HCT116 (cell line): ENCODE measurements at regions not wholly inside any gene's neighbourhood (a gene's known extent, or its start where the extent isn't known, plus 50 kb on each side); places are given as distances from the start of the nearest gene placed in this dataset.

ENCODE experiments used
- ATAC-seq: fragments of 200-7000 bp; cut with Tn5 transposase; 2 replicates; pipeline ENCODE4 v1.9.1; 2020; ENCODE audit warnings: mild to moderate bottlenecking, moderate library complexity
- BruUV-seq: library from RNA; stranded (reverse); fragments of 400-500 nt; replicated peaks from 2 replicates; lab custom pipeline; 2021; lab: Mats Ljungman, UMichigan
- CTCF ChIA-PET: fragments of 300-600 bp; sonication (Branson Sonifier 250); formaldehyde crosslinking; loops from one replicate; lab custom pipeline; 2021; ENCODE audit warnings: antibody characterized with exemption; lab: Charles Lee
- POLR2A ChIA-PET: fragments of 300-600, 350-600 bp; sonication (Branson Sonifier 250); formaldehyde crosslinking; loops from one replicate; lab custom pipeline; 2021; ENCODE audit warnings: antibody characterized with exemption; lab: Charles Lee
- RAD21 ChIA-PET, 2 experiments: fragments of 300-600 bp; sonication (Branson Sonifier 250); formaldehyde crosslinking; loops; one replicate each; lab custom pipeline; 2023; ENCODE audit warnings: low total read pairs in 2 of 2; ENCODE audit not compliant: uncharacterized antibody in 2 of 2, unreplicated experiment in 2 of 2, low non-redundant PET in 1 of 2; lab: Charles Lee
- DNase-seq: peaks from one replicate; pipeline ENCODE4 v3.0.0-alpha.2; 2010; ENCODE audit warnings: low read depth, low spot score
- H2AFZ ChIP-seq: fragments of 200-600 bp; shearing (Covaris generic), sonication (generic); 2 replicates; pipeline ENCODE4 v1.6.1; 2017; ENCODE audit warnings: low read depth, mixed run types, mixed read lengths, antibody characterized with exemption, low read length; ENCODE audit not compliant: poor library complexity, severe bottlenecking
- H3K27ac ChIP-seq: 2 replicates; pipeline ENCODE4 v1.5.1; 2012; ENCODE audit warnings: low read depth, low read length
- H3K27me3 ChIP-seq: fragments of 200-600 bp; sonication (generic); 2 replicates; pipeline ENCODE4 v1.6.1; 2016; ENCODE audit warnings: mixed run types, low read length, mixed read lengths; ENCODE audit not compliant: insufficient read depth
- H3K36me3 ChIP-seq, 2 experiments: fragments of 200-500 bp in 1 of 2; fragments of 200-600 bp in 1 of 2; sonication (Bioruptor generic) in 1 of 2; sonication (generic) in 1 of 2; 2 replicates each; pipeline versions ENCODE4 v1.5.1 to v1.6.1; 2014 to 2016; ENCODE audit warnings: low read length in 2 of 2, inconsistent platforms in 1 of 2, mixed read lengths in 1 of 2, mixed run types in 1 of 2; ENCODE audit not compliant: insufficient read depth in 2 of 2, control insufficient read depth in 1 of 2
- H3K4me1 ChIP-seq, 2 experiments: fragments of 200-600 bp in 1 of 2; sonication (generic) in 1 of 2; 2 replicates each; pipeline versions ENCODE4 v1.5.1 to v1.6.1; 2012 to 2017; ENCODE audit warnings: low read length in 2 of 2, inconsistent platforms in 1 of 2, mild to moderate bottlenecking in 1 of 2, mixed read lengths in 1 of 2, mixed run types in 1 of 2, moderate library complexity in 1 of 2; ENCODE audit not compliant: insufficient read depth in 2 of 2, control insufficient read depth in 1 of 2
- H3K4me2 ChIP-seq: fragments of 200-600 bp; sonication (generic); 2 replicates; pipeline ENCODE4 v1.6.1; 2017; ENCODE audit warnings: mixed run types, low read length, mixed read lengths
- H3K4me3 ChIP-seq, 2 experiments: fragments of 200-600 bp in 1 of 2; sonication (generic) in 1 of 2; replicated peaks in 1 of 2; 2 replicates each; pipeline ENCODE4 v1.5.1; 2011 to 2016; ENCODE audit warnings: low read length in 2 of 2, control low read depth in 1 of 2, low read depth in 1 of 2, mild to moderate bottlenecking in 1 of 2, mixed read lengths in 1 of 2, mixed run types in 1 of 2
- H3K79me2 ChIP-seq: fragments of 200-600 bp; sonication (generic); 2 replicates; pipeline ENCODE4 v1.6.1; 2017; ENCODE audit warnings: mild to moderate bottlenecking, mixed run types, low read length, moderate library complexity, mixed read lengths; ENCODE audit not compliant: insufficient read depth
- H3K9ac ChIP-seq: fragments of 200-600 bp; sonication (generic); 2 replicates; pipeline ENCODE4 v1.6.1; 2016; ENCODE audit warnings: low read length, mixed read lengths
- H3K9me2 ChIP-seq: fragments of 200-600 bp; sonication (generic), shearing (Covaris generic); 2 replicates; pipeline ENCODE4 v1.6.1; 2017; ENCODE audit warnings: mixed run types, mild to moderate bottlenecking, moderate library complexity; ENCODE audit not compliant: insufficient read depth
- H3K9me3 ChIP-seq, 2 experiments: fragments of 200-500 bp in 1 of 2; fragments of 200-600 bp in 1 of 2; sonication (Bioruptor generic) in 1 of 2; sonication (generic) in 1 of 2; 2 replicates each; pipeline ENCODE4 v1.6.1; 2014 to 2017; ENCODE audit warnings: low read length in 2 of 2, mixed read lengths in 2 of 2, inconsistent platforms in 1 of 2, low read depth in 1 of 2, mild to moderate bottlenecking in 1 of 2, mixed run types in 1 of 2, moderate library complexity in 1 of 2; ENCODE audit not compliant: control insufficient read depth in 1 of 2, insufficient read depth in 1 of 2
- H4K20me1 ChIP-seq: fragments of 200-600 bp; sonication (generic), shearing (Covaris generic); 2 replicates; pipeline ENCODE4 v1.6.1; 2017; ENCODE audit warnings: mixed run types, mild to moderate bottlenecking, moderate library complexity; ENCODE audit not compliant: insufficient read depth
- CBX3 ChIP-seq: IDR thresholded peaks from 2 replicates; pipeline ENCODE4 v1.6.1; 2012; ENCODE audit warnings: low read depth
- EZH2 ChIP-seq: fragments of 200-600 bp; sonication (generic); IDR thresholded peaks from 2 replicates; pipeline ENCODE4 v1.6.1; 2017; ENCODE audit warnings: antibody characterized with exemption, mixed run types
- JUND ChIP-seq: IDR thresholded peaks from 2 replicates; pipeline ENCODE4 v1.6.1; 2012
- POLR2AphosphoS5 ChIP-seq: IDR thresholded peaks from 2 replicates; pipeline ENCODE4 v1.6.1; 2011; ENCODE audit warnings: mild to moderate bottlenecking, low read depth, low read length, moderate library complexity
- SIN3A ChIP-seq: IDR thresholded peaks from 2 replicates; pipeline ENCODE4 v1.6.1; 2012; ENCODE audit warnings: low read depth
- TCF7L2 ChIP-seq: IDR thresholded peaks from 2 replicates; pipeline ENCODE4 v1.7.0; 2011; ENCODE audit warnings: borderline replicate concordance, inconsistent platforms; ENCODE audit not compliant: insufficient read depth, insufficient read length; ENCODE audit errors: extremely low read depth
- ZBTB33 ChIP-seq: IDR thresholded peaks from 2 replicates; pipeline ENCODE4 v1.6.1; 2011; ENCODE audit warnings: mild to moderate bottlenecking, low read length, moderate library complexity; ENCODE audit not compliant: insufficient replicate concordance; ENCODE audit errors: extremely low read depth
- intact Hi-C: fragments of 100-400 bp; cut with micrococcal nuclease; formaldehyde crosslinking; loops from 2 replicates; pipeline ENCODE4 v1.10.0; 2022
- TF ChIP-seq, protein P1 (sequence below): IDR thresholded peaks from 2 replicates; pipeline ENCODE4 v1.6.1; 2012; ENCODE audit warnings: low read depth

- DNase-seq (no peak), ATAC-seq (no peak)
- Histone ChIP-seq H3K9me3 (no peaks in the 10 kb centered on the region), H3K9me2 (no peaks in the 10 kb centered on the region), H3K79me2 (no peaks in the 10 kb centered on the region), H3K36me3 (no peaks in the 10 kb centered on the region), H3K4me1 (no peaks in the 10 kb centered on the region), H3K4me2 (no peak overlapping the region), H3K4me3 (no peak overlapping the region), H3K27me3 (no peaks in the 10 kb centered on the region), H2AFZ (no peak overlapping the region), H3K27ac (no peak overlapping the region), H4K20me1 (no peaks in the 10 kb centered on the region), H3K9ac (no peak overlapping the region)
- TF ChIP-seq EZH2 (no peak), JUND (no peak), POLR2AphosphoS5 (no peak), CBX3 (no peak), TCF7L2 (no peak), SIN3A (no peak), ZBTB33 (no peak)
- TF ChIP-seq, protein P1, sequence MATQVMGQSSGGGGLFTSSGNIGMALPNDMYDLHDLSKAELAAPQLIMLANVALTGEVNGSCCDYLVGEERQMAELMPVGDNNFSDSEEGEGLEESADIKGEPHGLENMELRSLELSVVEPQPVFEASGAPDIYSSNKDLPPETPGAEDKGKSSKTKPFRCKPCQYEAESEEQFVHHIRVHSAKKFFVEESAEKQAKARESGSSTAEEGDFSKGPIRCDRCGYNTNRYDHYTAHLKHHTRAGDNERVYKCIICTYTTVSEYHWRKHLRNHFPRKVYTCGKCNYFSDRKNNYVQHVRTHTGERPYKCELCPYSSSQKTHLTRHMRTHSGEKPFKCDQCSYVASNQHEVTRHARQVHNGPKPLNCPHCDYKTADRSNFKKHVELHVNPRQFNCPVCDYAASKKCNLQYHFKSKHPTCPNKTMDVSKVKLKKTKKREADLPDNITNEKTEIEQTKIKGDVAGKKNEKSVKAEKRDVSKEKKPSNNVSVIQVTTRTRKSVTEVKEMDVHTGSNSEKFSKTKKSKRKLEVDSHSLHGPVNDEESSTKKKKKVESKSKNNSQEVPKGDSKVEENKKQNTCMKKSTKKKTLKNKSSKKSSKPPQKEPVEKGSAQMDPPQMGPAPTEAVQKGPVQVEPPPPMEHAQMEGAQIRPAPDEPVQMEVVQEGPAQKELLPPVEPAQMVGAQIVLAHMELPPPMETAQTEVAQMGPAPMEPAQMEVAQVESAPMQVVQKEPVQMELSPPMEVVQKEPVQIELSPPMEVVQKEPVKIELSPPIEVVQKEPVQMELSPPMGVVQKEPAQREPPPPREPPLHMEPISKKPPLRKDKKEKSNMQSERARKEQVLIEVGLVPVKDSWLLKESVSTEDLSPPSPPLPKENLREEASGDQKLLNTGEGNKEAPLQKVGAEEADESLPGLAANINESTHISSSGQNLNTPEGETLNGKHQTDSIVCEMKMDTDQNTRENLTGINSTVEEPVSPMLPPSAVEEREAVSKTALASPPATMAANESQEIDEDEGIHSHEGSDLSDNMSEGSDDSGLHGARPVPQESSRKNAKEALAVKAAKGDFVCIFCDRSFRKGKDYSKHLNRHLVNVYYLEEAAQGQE, result no peak
- no TSS peak for BruUV-seq
- ChIA-PET POLR2A (no interaction called here), CTCF (no interaction called here), RAD21 (no interaction called here)
- intact Hi-C loops, result no loop called here
Measured at GRCh38 chr12:47318963-47319362, 239.2 kb upstream of the AMIGO2 start.
